ENCODE measurements at regions not wholly inside any gene's neighbourhood (a gene's known extent, or its start where the extent isn't known, plus 50 kb on each side); places are given as distances from the start of the nearest gene placed in this dataset.

GRCh38 chr11:28439403-28439802 lies 331.2 kb downstream of the METTL15 start:
- WGBS, 2 donors = 70 to 80% methylated on average over 4 of the region's 4 CpGs
- intact Hi-C loops (cut with DNase I) = no loop called here

GRCh38 chr11:28420099-28420498 lies 311.9 kb downstream of the METTL15 start:
- H3K27ac ChIP-seq = no peak overlapping the region
- no peak for DNase-seq
- H3K27me3 ChIP-seq = no peaks in the 10 kb centered on the region
- H3K9me3 ChIP-seq = no peaks in the 10 kb centered on the region
- intact Hi-C loops (cut with DNase I) = no loop called here
- H3K36me3 ChIP-seq = no peaks in the 10 kb centered on the region
- no peak overlapping the region for H3K4me3 ChIP-seq (replicated peaks in 1 of 3)
- no peak for TF ChIP-seq POLR2A (IDR thresholded peaks at IDR 0.05)
- TF ChIP-seq, protein P1, sequence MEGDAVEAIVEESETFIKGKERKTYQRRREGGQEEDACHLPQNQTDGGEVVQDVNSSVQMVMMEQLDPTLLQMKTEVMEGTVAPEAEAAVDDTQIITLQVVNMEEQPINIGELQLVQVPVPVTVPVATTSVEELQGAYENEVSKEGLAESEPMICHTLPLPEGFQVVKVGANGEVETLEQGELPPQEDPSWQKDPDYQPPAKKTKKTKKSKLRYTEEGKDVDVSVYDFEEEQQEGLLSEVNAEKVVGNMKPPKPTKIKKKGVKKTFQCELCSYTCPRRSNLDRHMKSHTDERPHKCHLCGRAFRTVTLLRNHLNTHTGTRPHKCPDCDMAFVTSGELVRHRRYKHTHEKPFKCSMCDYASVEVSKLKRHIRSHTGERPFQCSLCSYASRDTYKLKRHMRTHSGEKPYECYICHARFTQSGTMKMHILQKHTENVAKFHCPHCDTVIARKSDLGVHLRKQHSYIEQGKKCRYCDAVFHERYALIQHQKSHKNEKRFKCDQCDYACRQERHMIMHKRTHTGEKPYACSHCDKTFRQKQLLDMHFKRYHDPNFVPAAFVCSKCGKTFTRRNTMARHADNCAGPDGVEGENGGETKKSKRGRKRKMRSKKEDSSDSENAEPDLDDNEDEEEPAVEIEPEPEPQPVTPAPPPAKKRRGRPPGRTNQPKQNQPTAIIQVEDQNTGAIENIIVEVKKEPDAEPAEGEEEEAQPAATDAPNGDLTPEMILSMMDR (IDR thresholded peaks at IDR 0.05) = no peak
- WGBS, 2 donors = 97 to 99% methylated on average over 1 of the region's 1 CpG
- H3K4me1 ChIP-seq = no peaks in the 10 kb centered on the region

More at GRCh38 chr11:28439403-28439802, 331.2 kb downstream of the METTL15 start:
- Histone ChIP-seq H3K27me3 (no peaks in the 10 kb centered on the region), H3K36me3 (no peaks in the 10 kb centered on the region), H3K9me3 (no peaks in the 10 kb centered on the region), H3K4me1 (no peaks in the 10 kb centered on the region), H3K4me3 (replicated peaks in 1 of 3) (no peak overlapping the region), H3K27ac (no peak overlapping the region)
- TF ChIP-seq POLR2A (IDR thresholded peaks at IDR 0.05) = no peak
- TF ChIP-seq, protein P1 (IDR thresholded peaks at IDR 0.05) = no peak
- no peak for DNase-seq

GRCh38 chr11:28417601-28418323 lies 309.6 kb downstream of the METTL15 start:
- no peak for TF ChIP-seq POLR2A (IDR thresholded peaks at IDR 0.05)
- TF ChIP-seq, protein P1 (IDR thresholded peaks at IDR 0.05) = no peak
- Histone ChIP-seq H3K27ac (no peak overlapping the region), H3K9me3 (no peaks in the 10 kb centered on the region), H3K4me3 (replicated peaks in 1 of 3) (no peak overlapping the region), H3K27me3 (no peaks in the 10 kb centered on the region), H3K4me1 (no peaks in the 10 kb centered on the region), H3K36me3 (no peaks in the 10 kb centered on the region)
- WGBS, 2 donors = 89 to 94% methylated on average over 5 of the region's 5 CpGs
- intact Hi-C loops (cut with DNase I) = no loop called here
- no peak for DNase-seq

- no peak for DNase-seq
- no peaks in the 10 kb centered on the region for H3K4me1 ChIP-seq
- TF ChIP-seq, protein P1 (IDR thresholded peaks at IDR 0.05) = no peak
- TF ChIP-seq POLR2A (IDR thresholded peaks at IDR 0.05) = no peak
- intact Hi-C loops (cut with DNase I) = no loop called here
- H3K27me3 ChIP-seq = no peaks in the 10 kb centered on the region
- no peak overlapping the region for H3K4me3 ChIP-seq (replicated peaks in 1 of 3)
- H3K27ac ChIP-seq = no peak overlapping the region
- H3K9me3 ChIP-seq = no peaks in the 10 kb centered on the region
- no peaks in the 10 kb centered on the region for H3K36me3 ChIP-seq
Observed at GRCh38 chr11:28412029-28412428, 303.8 kb downstream of the METTL15 start.

- Histone ChIP-seq H3K27me3 (no peaks in the 10 kb centered on the region), H3K4me1 (no peaks in the 10 kb centered on the region), H3K36me3 (no peaks in the 10 kb centered on the region), H3K9me3 (no peaks in the 10 kb centered on the region), H3K27ac (no peak overlapping the region), H3K4me3 (replicated peaks in 1 of 3) (no peak overlapping the region)
- TF ChIP-seq POLR2A (IDR thresholded peaks at IDR 0.05) = no peak
- TF ChIP-seq, protein P1 (IDR thresholded peaks at IDR 0.05) = no peak
- no peak for DNase-seq
- intact Hi-C loops (cut with DNase I) = no loop called here
- 80 to 88% methylated on average over 3 of the region's 3 CpGs for WGBS, 2 donors
Observed at GRCh38 chr11:28401446-28401845, 293.3 kb downstream of the METTL15 start.

All from thyroid gland (tissue), 4 donors.